ENCODE measurements at regions not wholly inside any gene's neighbourhood (a gene's known extent, or its start where the extent isn't known, plus 50 kb on each side); places are given as distances from the start of the nearest gene placed in this dataset.

DNA sequence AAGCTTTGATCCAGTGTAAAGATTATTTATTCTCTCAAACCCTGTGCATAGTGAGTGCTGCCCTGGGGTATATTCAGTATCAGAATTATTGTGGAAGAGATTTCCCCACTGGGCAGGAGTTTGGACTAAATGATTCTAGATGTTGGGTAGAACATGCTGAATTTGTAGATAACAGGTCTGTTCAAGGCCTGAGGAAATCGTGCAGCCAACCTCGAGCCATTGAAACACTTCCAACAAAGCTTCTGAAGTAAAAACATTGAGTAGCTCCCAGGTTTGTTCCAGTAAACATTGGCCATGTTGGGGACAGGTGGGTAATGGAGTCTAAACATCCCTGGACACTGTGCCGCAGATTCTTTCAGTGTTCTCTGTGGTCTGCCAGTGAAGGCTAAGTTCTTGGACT lies 87.5 kb downstream of the LLPH start:
- no peak for FAIRE-seq

GRCh38 chr12:66041651-66042363 lies 88.7 kb downstream of the LLPH start:
- no peak for FAIRE-seq

DNA sequence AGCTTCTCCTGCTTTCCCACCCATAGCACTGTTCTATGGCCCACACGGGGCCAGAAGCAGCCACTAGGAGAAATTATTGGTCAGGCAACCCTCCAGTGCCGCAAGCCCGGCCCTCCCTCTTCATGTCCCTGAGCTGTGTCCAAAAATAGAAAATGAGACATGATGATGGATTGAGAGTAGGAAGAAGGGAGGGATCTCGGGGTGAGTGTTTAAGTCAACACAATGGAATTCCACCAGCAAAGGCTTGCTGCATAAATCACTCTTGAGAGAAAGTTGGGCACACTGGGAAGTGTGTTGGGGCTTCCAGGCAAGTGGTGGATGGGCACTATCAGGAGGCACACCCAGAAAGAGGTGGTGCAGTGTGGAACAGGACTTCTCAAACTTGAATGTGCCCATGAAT lies 94.2 kb downstream of the LLPH start:
- no peak for FAIRE-seq

GRCh38 chr12:66035288-66035966 lies 95.1 kb downstream of the LLPH start:
- FAIRE-seq, result peak; percentile 70

DNA sequence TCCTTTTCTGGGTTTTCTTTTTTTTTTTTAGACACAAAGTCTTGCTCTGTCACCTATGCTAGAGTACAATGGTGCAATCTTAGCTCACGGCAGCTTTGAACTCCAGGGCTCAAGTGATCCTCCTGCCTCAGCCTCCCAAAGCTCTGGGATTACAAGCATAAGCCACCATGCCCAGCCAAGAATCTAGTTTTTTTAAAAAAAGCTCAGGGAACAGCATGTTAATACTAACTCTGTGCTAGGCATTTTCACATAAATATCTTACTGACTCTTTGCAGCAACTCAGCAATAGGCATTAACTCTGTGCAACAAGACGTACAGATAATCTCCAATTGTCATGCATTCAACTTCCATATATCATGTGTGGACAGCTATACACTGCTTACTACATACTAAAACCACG lies 97.4 kb downstream of the LLPH start:
- FAIRE-seq, result no peak

- FAIRE-seq, result no peak
Observed at GRCh38 chr12:66032739-66033138, 97.8 kb downstream of the LLPH start.

- no peak for FAIRE-seq
Observed at GRCh38 chr12:66030217-66030781, 100.3 kb downstream of the LLPH start.

GRCh38 chr12:66028390-66028789 lies 102.2 kb downstream of the LLPH start:
- no peak for FAIRE-seq

DNA sequence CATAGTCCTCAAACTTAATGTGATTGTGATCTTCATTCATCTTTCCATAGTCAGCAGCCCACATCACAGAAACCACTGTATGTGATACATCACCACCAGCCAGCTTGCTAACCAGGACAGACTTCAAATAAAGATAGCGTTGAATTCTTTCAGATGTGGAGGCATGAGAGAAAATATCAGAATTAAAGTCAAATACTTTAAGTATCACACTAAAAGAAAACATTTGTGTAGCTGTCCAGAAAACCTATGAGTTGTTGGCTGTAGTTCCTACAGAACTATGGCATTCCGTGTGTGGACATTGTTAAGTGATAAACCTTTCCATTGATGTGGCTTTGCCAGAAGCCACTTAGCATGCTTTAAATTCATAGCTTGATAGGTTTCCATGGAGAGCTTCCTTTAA lies 105.1 kb downstream of the LLPH start:
- FAIRE-seq, result no peak

GRCh38 chr12:66024949-66025348 lies 105.6 kb downstream of the LLPH start:
- no peak for FAIRE-seq

GRCh38 chr12:66020481-66020880 lies 110.1 kb downstream of the LLPH start:
- FAIRE-seq, result no peak

DNA sequence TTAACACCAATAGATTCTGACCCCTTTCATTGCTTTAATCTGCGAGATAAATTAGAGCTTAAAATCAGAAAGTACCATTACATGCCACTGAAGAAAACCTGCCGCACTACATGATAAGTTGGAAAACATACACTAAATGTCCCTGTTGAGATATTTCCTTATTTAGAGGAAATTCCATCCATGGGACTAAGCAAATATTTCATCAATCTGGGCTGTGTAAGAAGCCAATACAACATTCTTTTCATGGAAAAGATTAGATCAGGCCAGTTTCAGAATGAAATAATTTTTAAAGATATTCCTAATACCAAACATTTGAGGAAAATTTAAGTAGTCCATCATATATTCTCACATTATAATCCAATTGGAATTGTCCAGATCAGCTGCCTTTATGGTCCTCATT lies 112.8 kb downstream of the LLPH start:
- no peak for FAIRE-seq
